Middle frontal gyrus (tissue), 1 donor: ENCODE measurements at regions not wholly inside any gene's neighbourhood (a gene's known extent, or its start where the extent isn't known, plus 50 kb on each side); places are given as distances from the start of the nearest gene placed in this dataset.

ENCODE experiments used
- DNase-seq: peaks from one replicate; pipeline ENCODE4 v3.0.0-alpha.2; 2015; ENCODE audit warnings: low spot score; ENCODE audit errors: extremely low spot score

GRCh38 chr13:26838821-26839220, 78.2 kb upstream of the GPR12 start:
- DNase-seq, result no peak

GRCh38 chr13:26837997-26838396, 77.4 kb upstream of the GPR12 start:
- no peak for DNase-seq

GRCh38 chr13:26837102-26837501, 76.5 kb upstream of the GPR12 start:
- no peak for DNase-seq

GRCh38 chr13:26836626-26837025, 76.0 kb upstream of the GPR12 start:
- DNase-seq, result no peak

GRCh38 chr13:26834646-26835045, 74.1 kb upstream of the GPR12 start:
- no peak for DNase-seq

- DNase-seq, result no peak
These were observed 70.8 kb upstream of the GPR12 start for GRCh38 chr13:26831336-26831908.

- DNase-seq, result no peak
These were observed 69.1 kb upstream of the GPR12 start for GRCh38 chr13:26829716-26830115.

- DNase-seq, result peak; percentile 29
These were observed 64.0 kb upstream of the GPR12 start for GRCh38 chr13:26824581-26824980.

GRCh38 chr13:26822146-26822545, 61.6 kb upstream of the GPR12 start:
- no peak for DNase-seq

GRCh38 chr13:26821672-26822071, 61.1 kb upstream of the GPR12 start:
- DNase-seq, result no peak

GRCh38 chr13:26820871-26821270, 60.3 kb upstream of the GPR12 start:
- DNase-seq, result no peak

GRCh38 chr13:26819046-26819445, 58.5 kb upstream of the GPR12 start:
- DNase-seq, result no peak

- DNase-seq, result no peak
These were observed 56.3 kb upstream of the GPR12 start for GRCh38 chr13:26816881-26817280.

- no peak for DNase-seq
These were observed 53.4 kb upstream of the GPR12 start for GRCh38 chr13:26813980-26814348.

GRCh38 chr13:26813321-26813979, 52.9 kb upstream of the GPR12 start:
- DNase-seq, result no peak

GRCh38 chr13:26811581-26811980, 51.0 kb upstream of the GPR12 start:
- DNase-seq, result no peak
